D721Med (cell line): ENCODE measurements at regions not wholly inside any gene's neighbourhood (a gene's known extent, or its start where the extent isn't known, plus 50 kb on each side); places are given as distances from the start of the nearest gene placed in this dataset.

Experiments used
- DNase-seq: peaks from one replicate; pipeline ENCODE4 v3.0.0; 2011; ENCODE audit warnings: low spot score; ENCODE audit not compliant: insufficient read length
- FAIRE-seq: peaks from 2 replicates; lab custom pipeline; 2011; peaks lifted over from hg19 to GRCh38; lab: Jason Lieb, UNC
- TF ChIP-seq, protein P1 (sequence below): IDR thresholded peaks from 2 replicates; pipeline ENCODE4 v1.5.1; 2012; ENCODE audit warnings: mild to moderate bottlenecking, control low read depth; ENCODE audit not compliant: insufficient read depth; ENCODE audit errors: missing control alignments

GRCh38 chr11:90737444-90738050 is 514.7 kb upstream of the CHORDC1 start:
- FAIRE-seq (peak; percentile 94), DNase-seq (no peak)
- TF ChIP-seq, protein P1, sequence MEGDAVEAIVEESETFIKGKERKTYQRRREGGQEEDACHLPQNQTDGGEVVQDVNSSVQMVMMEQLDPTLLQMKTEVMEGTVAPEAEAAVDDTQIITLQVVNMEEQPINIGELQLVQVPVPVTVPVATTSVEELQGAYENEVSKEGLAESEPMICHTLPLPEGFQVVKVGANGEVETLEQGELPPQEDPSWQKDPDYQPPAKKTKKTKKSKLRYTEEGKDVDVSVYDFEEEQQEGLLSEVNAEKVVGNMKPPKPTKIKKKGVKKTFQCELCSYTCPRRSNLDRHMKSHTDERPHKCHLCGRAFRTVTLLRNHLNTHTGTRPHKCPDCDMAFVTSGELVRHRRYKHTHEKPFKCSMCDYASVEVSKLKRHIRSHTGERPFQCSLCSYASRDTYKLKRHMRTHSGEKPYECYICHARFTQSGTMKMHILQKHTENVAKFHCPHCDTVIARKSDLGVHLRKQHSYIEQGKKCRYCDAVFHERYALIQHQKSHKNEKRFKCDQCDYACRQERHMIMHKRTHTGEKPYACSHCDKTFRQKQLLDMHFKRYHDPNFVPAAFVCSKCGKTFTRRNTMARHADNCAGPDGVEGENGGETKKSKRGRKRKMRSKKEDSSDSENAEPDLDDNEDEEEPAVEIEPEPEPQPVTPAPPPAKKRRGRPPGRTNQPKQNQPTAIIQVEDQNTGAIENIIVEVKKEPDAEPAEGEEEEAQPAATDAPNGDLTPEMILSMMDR = no peak

DNA sequence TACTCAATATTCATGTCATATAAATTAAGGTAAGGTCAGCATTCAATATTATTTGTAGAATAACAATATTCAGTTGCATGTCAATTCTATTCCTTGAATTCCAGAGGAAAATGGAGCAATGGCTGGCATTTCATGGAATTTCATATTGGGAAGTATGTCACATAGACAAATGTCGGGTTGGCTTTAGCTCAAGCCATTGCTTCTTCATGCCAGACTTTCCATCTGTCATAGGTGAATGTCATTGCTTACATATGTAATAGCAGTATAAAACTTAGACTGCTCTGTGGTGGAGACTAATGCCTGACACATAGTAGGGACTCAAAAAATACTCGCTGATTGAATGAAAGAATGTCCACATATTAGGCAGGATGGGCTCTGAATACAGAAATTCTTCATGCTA is 509.6 kb upstream of the CHORDC1 start:
- no peak for FAIRE-seq
- TF ChIP-seq, protein P1 = no peak
- DNase-seq = no peak

DNA sequence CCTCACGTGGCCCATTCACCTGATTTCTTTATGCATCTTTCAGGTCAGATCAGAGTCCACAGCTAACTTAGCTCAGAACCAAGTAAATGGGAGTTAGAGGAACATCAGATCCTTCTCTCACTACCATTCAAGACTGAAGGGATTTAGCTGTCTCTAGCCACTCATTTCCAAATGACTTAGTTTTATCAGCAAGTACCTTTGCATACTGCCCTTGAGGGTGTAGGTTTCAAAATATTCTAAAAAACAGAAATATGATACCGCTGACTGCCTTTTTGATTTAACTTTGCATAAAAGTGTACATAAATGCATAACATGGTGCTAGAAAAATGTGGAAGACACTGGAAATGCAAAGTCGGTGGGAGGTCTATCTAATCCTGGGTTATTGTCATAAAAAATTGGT is 500.6 kb upstream of the CHORDC1 start:
- FAIRE-seq = no peak
- no peak for DNase-seq
- TF ChIP-seq, protein P1 = no peak

DNA sequence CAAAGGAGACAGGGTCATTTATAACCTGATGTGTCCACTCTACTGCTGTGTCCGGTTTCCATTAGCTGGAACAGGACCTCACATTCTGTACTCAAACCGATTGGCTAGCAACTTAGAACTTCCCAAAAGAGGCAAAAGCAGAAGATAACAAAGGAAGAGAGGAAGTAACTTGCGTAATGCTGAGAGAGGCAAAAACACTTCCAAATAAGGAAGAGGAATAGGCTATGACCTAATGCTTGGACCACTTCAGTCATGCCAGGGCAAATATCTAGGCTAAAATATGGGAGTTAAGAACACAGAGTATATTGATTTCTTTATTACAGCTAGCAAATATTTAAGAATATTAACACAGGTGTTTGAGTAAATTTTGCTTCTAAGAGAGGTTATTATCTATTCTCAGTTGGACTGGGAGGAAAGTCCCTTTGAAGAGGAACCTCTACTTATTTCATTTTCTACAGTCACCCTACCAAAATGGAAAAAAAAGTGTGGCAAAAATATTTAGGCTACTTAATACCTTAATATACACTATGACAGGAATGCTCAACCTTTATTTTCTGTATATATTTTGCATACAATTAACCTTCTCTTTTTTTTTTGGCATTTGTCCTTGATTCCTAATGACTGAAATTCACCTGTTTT is 499.8 kb upstream of the CHORDC1 start:
- no peak for FAIRE-seq
- DNase-seq = no peak
- TF ChIP-seq, protein P1 = no peak

DNA sequence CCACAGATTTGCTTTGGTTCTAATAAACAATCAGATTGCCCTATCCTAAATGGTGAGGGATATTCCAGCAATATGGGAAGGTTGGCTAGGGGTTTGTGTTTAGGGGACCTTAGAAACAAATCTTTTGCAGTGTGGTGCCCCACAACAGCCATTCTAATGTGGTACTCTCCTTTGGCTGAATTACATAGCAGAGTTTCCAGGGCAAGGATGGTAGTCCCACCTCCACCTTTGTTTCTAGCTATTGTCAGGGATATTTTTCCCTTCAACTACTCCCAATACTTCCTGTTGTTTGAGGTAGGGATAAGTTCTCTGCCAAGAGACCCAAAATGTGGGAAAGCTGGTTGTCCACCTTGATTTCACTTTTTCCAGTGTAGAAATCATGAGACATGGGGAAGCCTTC is 494.7 kb upstream of the CHORDC1 start:
- FAIRE-seq (no peak), DNase-seq (no peak)
- TF ChIP-seq, protein P1 = no peak

GRCh38 chr11:90705661-90706060 is 482.8 kb upstream of the CHORDC1 start:
- TF ChIP-seq, protein P1 = no peak
- FAIRE-seq (no peak), DNase-seq (no peak)

- TF ChIP-seq, protein P1 = no peak
- DNase-seq = no peak
- FAIRE-seq = no peak
These were observed 481.7 kb upstream of the CHORDC1 start for GRCh38 chr11:90704510-90704909.
